HAP-1 (cell line): ENCODE measurements at regions not wholly inside any gene's neighbourhood (a gene's known extent, or its start where the extent isn't known, plus 50 kb on each side); places are given as distances from the start of the nearest gene placed in this dataset.

ENCODE experiments used
- DNase-seq, 2 experiments: peaks; one replicate each; pipeline ENCODE4 v3.0.0-alpha.2; 2016 to 2020; ENCODE audit warnings: low spot score in 2 of 2
- H3K27me3 ChIP-seq: fragments of 250-450 bp; sonication (Bioruptor Pico); 2 replicates; pipeline ENCODE4 v1.5.1; 2020; ENCODE audit warnings: low read depth, mild to moderate bottlenecking, moderate library complexity
- H3K36me3 ChIP-seq: fragments of 250-450 bp; sonication (Bioruptor Pico); replicated peaks from 2 replicates; pipeline ENCODE4 v1.5.1; 2020; ENCODE audit warnings: mild to moderate bottlenecking
- H3K4me1 ChIP-seq: fragments of 250-450 bp; sonication (Bioruptor Pico); 2 replicates; pipeline ENCODE4 v1.5.1; 2020; ENCODE audit warnings: mild to moderate bottlenecking
- H3K4me3 ChIP-seq: fragments of 250-450 bp; sonication (Bioruptor Pico); 2 replicates; pipeline ENCODE4 v1.5.1; 2020; ENCODE audit warnings: mild to moderate bottlenecking, moderate library complexity
- H3K9me3 ChIP-seq: fragments of 250-450 bp; sonication (Bioruptor Pico); 2 replicates; pipeline ENCODE4 v1.5.1; 2020; ENCODE audit warnings: mild to moderate bottlenecking, moderate library complexity
- in situ Hi-C: fragments of 300-500 bp; cut with MboI; formaldehyde crosslinking; loops from 3 replicates; pipeline ENCODE4 v1.14.3; 2020; ENCODE audit warnings: low sequenced_read_pairs, inconsistent platforms, mixed read lengths

- no peak overlapping the region for H3K4me3 ChIP-seq
- no peaks in the 10 kb centered on the region for H3K4me1 ChIP-seq
- peaks cover 3% of the 10 kb centered on the region; the same call in 1 of the 2 replicates for H3K9me3 ChIP-seq
- no peak for DNase-seq
- in situ Hi-C loops, result no loop called here
- no peaks in the 10 kb centered on the region for H3K36me3 ChIP-seq
- no peaks in the 10 kb centered on the region for H3K27me3 ChIP-seq
Observed at GRCh38 chr3:187926620-187927019, 181.4 kb upstream of the BCL6 start.

- Histone ChIP-seq H3K9me3 (peaks cover 3% of the 10 kb centered on the region; the same call in 1 of the 2 replicates), H3K4me3 (no peak overlapping the region), H3K36me3 (no peaks in the 10 kb centered on the region), H3K4me1 (no peaks in the 10 kb centered on the region), H3K27me3 (no peaks in the 10 kb centered on the region)
- in situ Hi-C loops, result no loop called here
- DNase-seq, result no peak
Observed at GRCh38 chr3:187927565-187927964, 182.3 kb upstream of the BCL6 start.

GRCh38 chr3:187929112-187929816, 184.0 kb upstream of the BCL6 start:
- H3K36me3 ChIP-seq, result no peaks in the 10 kb centered on the region
- H3K27me3 ChIP-seq, result no peaks in the 10 kb centered on the region
- no peaks in the 10 kb centered on the region for H3K4me1 ChIP-seq
- in situ Hi-C loops, result no loop called here
- no peak for DNase-seq
- H3K9me3 ChIP-seq, result peaks cover 3% of the 10 kb centered on the region; the same call in 1 of the 2 replicates
- no peak overlapping the region for H3K4me3 ChIP-seq

- Histone ChIP-seq H3K36me3 (no peaks in the 10 kb centered on the region), H3K27me3 (no peaks in the 10 kb centered on the region), H3K9me3 (no peaks in the 10 kb centered on the region), H3K4me1 (no peaks in the 10 kb centered on the region), H3K4me3 (no peak overlapping the region)
- DNase-seq, result no peak
- in situ Hi-C loops, result no loop called here
Observed at GRCh38 chr3:187930021-187930420, 184.8 kb upstream of the BCL6 start.

- H3K4me3 ChIP-seq, result no peak overlapping the region
- no peak for DNase-seq
- no peaks in the 10 kb centered on the region for H3K4me1 ChIP-seq
- in situ Hi-C loops, result no loop called here
- H3K27me3 ChIP-seq, result no peaks in the 10 kb centered on the region
- no peaks in the 10 kb centered on the region for H3K9me3 ChIP-seq
- H3K36me3 ChIP-seq, result no peaks in the 10 kb centered on the region
Observed at GRCh38 chr3:187931101-187931500, 185.8 kb upstream of the BCL6 start.

- Histone ChIP-seq H3K27me3 (no peaks in the 10 kb centered on the region), H3K4me1 (no peaks in the 10 kb centered on the region), H3K36me3 (no peaks in the 10 kb centered on the region), H3K9me3 (no peaks in the 10 kb centered on the region), H3K4me3 (no peak overlapping the region)
- in situ Hi-C loops, result no loop called here
- DNase-seq, result no peak
Observed at GRCh38 chr3:187931770-187932278, 186.6 kb upstream of the BCL6 start.

GRCh38 chr3:187932530-187932929, 187.3 kb upstream of the BCL6 start:
- no peaks in the 10 kb centered on the region for H3K36me3 ChIP-seq
- H3K27me3 ChIP-seq, result no peaks in the 10 kb centered on the region
- H3K4me3 ChIP-seq, result no peak overlapping the region
- no peaks in the 10 kb centered on the region for H3K4me1 ChIP-seq
- in situ Hi-C loops, result no loop called here
- no peak for DNase-seq
- no peaks in the 10 kb centered on the region for H3K9me3 ChIP-seq

GRCh38 chr3:187935623-187936156, 190.4 kb upstream of the BCL6 start:
- H3K36me3 ChIP-seq, result no peaks in the 10 kb centered on the region
- H3K9me3 ChIP-seq, result no peaks in the 10 kb centered on the region
- no peaks in the 10 kb centered on the region for H3K27me3 ChIP-seq
- H3K4me1 ChIP-seq, result no peaks in the 10 kb centered on the region
- no peak overlapping the region for H3K4me3 ChIP-seq
- in situ Hi-C loops, result no loop called here
- DNase-seq, result no peak

- in situ Hi-C loops, result no loop called here
- Histone ChIP-seq H3K27me3 (no peaks in the 10 kb centered on the region), H3K9me3 (no peaks in the 10 kb centered on the region), H3K4me3 (no peak overlapping the region), H3K36me3 (no peaks in the 10 kb centered on the region), H3K4me1 (no peaks in the 10 kb centered on the region)
- DNase-seq, result no peak
Observed at GRCh38 chr3:187936676-187937075, 191.4 kb upstream of the BCL6 start.

GRCh38 chr3:187939891-187940290, 194.6 kb upstream of the BCL6 start:
- Histone ChIP-seq H3K4me1 (no peaks in the 10 kb centered on the region), H3K4me3 (no peak overlapping the region)
- in situ Hi-C loops, result no loop called here

GRCh38 chr3:187941135-187941847, 196.0 kb upstream of the BCL6 start:
- DNase-seq, result no peak
- H3K4me3 ChIP-seq, result no peak overlapping the region
- no peaks in the 10 kb centered on the region for H3K27me3 ChIP-seq
- H3K36me3 ChIP-seq, result no peaks in the 10 kb centered on the region
- in situ Hi-C loops, result no loop called here
- no peaks in the 10 kb centered on the region for H3K4me1 ChIP-seq
- H3K9me3 ChIP-seq, result no peaks in the 10 kb centered on the region

More at GRCh38 chr3:187939891-187940290, 194.6 kb upstream of the BCL6 start:
- no peaks in the 10 kb centered on the region for H3K9me3 ChIP-seq
- no peaks in the 10 kb centered on the region for H3K36me3 ChIP-seq
- no peak for DNase-seq
- no peaks in the 10 kb centered on the region for H3K27me3 ChIP-seq

- in situ Hi-C loops, result no loop called here
- H3K4me1 ChIP-seq, result no peaks in the 10 kb centered on the region
Observed at GRCh38 chr3:187941848-187942194, 196.6 kb upstream of the BCL6 start.

GRCh38 chr3:187942658-187943241, 197.5 kb upstream of the BCL6 start:
- no peaks in the 10 kb centered on the region for H3K27me3 ChIP-seq
- DNase-seq, result no peak
- in situ Hi-C loops, result no loop called here
- no peaks in the 10 kb centered on the region for H3K9me3 ChIP-seq
- H3K36me3 ChIP-seq, result no peaks in the 10 kb centered on the region
- H3K4me1 ChIP-seq, result no peaks in the 10 kb centered on the region
- H3K4me3 ChIP-seq, result no peak overlapping the region

More at GRCh38 chr3:187941848-187942194, 196.6 kb upstream of the BCL6 start:
- DNase-seq, result no peak
- no peak overlapping the region for H3K4me3 ChIP-seq
- no peaks in the 10 kb centered on the region for H3K9me3 ChIP-seq
- H3K36me3 ChIP-seq, result no peaks in the 10 kb centered on the region
- H3K27me3 ChIP-seq, result no peaks in the 10 kb centered on the region
